Neural progenitor cell (in vitro differentiated cells): ENCODE measurements at regions not wholly inside any gene's neighbourhood (a gene's known extent, or its start where the extent isn't known, plus 50 kb on each side); places are given as distances from the start of the nearest gene placed in this dataset.

ENCODE experiments used
- EZH2 ChIP-seq: fragments of 200-600 bp; sonication (generic); IDR thresholded peaks from 2 replicates; pipeline ENCODE4 v1.6.1; 2017; ENCODE audit warnings: antibody characterized with exemption, mild to moderate bottlenecking, moderate library complexity
- TF ChIP-seq, protein P1 (sequence below): fragments of 200-600 bp; sonication (generic); IDR thresholded peaks from 2 replicates; pipeline ENCODE4 v1.5.1; 2017; ENCODE audit warnings: antibody characterized with exemption, mild to moderate bottlenecking

DNA sequence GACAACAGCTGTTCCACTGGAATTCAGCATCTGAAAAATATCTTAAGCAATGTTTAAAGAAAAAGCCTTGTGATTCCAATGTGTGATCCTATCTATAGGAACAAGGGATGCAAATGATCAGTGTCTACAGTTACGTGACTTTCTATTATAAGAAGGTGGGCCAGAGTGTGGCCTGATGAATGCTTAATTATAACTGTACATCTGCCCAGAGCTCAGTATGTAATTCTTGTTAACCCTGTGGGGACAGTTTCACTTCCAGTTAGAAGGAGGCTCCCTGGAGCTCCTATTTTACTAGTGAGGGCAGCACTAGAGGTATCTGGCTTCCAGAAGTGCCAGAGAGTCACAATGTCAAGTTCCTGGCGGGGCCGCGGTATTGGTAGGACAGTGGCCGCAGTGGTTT, 288.5 kb downstream of the USP46 start:
- TF ChIP-seq, protein P1, sequence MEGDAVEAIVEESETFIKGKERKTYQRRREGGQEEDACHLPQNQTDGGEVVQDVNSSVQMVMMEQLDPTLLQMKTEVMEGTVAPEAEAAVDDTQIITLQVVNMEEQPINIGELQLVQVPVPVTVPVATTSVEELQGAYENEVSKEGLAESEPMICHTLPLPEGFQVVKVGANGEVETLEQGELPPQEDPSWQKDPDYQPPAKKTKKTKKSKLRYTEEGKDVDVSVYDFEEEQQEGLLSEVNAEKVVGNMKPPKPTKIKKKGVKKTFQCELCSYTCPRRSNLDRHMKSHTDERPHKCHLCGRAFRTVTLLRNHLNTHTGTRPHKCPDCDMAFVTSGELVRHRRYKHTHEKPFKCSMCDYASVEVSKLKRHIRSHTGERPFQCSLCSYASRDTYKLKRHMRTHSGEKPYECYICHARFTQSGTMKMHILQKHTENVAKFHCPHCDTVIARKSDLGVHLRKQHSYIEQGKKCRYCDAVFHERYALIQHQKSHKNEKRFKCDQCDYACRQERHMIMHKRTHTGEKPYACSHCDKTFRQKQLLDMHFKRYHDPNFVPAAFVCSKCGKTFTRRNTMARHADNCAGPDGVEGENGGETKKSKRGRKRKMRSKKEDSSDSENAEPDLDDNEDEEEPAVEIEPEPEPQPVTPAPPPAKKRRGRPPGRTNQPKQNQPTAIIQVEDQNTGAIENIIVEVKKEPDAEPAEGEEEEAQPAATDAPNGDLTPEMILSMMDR, result no peak
- no peak for TF ChIP-seq EZH2
